SHP77 (cell line): ENCODE measurements at regions not wholly inside any gene's neighbourhood (a gene's known extent, or its start where the extent isn't known, plus 50 kb on each side); places are given as distances from the start of the nearest gene placed in this dataset.

Source experiments
- DNase-seq, 2 experiments: peaks; one replicate each; lab custom pipeline; 2025; lab: John Stamatoyannopoulos, UW

DNA sequence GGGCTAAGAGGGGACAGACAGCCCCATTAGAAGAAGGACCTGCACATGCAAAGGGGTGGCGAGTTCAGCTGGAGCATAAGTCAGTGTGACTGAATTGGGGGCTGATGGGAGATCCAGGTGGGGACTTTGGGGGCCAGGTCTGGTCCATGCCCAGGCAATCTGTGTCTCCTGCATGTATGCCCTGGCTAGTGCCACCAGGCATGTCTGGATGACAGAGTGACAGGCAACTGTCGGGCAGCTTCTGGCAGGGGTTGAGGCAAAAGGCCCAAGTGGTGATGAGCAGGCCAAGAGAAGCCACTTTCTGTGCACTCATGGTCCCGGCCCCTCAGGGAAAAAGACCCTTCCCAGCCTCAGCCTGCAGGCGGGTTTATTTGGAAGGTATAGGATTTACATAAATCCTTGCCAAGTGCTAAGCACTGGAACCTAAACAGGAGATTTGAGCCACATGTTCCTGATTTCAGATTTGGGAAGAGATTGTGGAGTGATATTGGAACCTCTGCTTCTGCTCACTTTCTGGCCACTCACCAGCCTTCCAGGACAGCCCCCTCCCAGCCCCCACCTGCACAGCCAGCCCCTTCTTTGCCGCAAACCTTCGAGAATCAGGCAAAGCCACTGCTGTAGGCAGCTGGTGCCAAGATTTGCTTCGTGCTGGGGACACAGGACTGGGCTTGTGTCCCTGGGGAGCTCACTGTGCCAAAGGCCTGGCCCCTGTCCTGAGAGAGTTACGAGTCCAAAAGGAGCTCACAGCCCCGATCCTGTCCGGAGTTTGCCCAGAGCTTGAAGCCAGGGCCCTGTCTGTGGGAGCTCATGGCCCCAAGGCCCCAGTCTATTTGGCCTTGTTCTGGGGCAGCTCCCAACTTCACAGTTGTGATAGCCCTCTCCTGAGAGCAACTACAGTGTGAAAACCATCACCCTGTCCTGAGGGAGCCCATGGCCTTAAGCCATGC is 232.5 kb upstream of the RTL1 start:
- DNase-seq: no peak

DNA sequence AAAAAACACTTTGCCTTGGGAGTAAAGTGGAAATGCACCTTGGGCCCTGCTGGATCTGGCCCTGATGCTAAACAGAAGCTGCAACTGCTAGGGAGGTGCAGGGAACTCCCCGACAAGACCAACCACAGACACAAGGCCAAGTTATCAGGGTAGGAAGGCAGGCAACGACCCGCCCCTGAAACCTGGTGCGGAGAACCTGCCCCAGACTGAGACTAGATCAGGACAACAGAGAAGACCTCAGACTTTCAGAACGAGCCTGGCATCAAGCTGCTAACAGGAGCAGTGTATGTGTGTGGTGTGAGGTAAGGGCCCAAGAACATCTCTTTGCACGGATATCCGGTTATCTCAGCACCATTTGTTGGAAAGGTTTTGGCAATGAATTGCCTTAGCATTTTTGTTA is 233.7 kb upstream of the RTL1 start:
- no peak for DNase-seq

- DNase-seq: no peak
These were observed 244.3 kb upstream of the RTL1 start for GRCh38 chr14:101147848-101148247.

- DNase-seq: no peak
These were observed 246.6 kb upstream of the RTL1 start for GRCh38 chr14:101150039-101150610.

- DNase-seq: no peak
These were observed 247.9 kb upstream of the RTL1 start for GRCh38 chr14:101151226-101151926.

DNA sequence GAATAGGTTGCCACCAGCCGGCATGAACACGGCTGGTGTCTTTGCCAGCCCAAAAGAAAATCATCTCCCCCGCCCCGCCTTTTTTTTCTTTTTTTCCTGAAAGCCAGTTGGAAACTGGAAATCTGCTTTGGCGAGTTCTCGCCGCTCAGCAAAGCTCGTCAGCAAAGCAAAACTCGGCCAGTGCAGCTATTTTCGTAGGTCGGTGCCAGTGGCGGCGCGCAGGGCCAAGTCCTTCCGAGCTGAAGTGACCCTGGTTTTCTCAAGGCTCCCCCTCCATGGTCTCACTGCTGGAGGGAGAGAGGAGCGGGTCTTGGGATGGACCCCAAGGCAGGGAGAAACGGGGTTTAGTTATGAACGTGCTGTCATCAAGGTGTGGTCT is 248.4 kb upstream of the RTL1 start:
- DNase-seq: no peak

DNA sequence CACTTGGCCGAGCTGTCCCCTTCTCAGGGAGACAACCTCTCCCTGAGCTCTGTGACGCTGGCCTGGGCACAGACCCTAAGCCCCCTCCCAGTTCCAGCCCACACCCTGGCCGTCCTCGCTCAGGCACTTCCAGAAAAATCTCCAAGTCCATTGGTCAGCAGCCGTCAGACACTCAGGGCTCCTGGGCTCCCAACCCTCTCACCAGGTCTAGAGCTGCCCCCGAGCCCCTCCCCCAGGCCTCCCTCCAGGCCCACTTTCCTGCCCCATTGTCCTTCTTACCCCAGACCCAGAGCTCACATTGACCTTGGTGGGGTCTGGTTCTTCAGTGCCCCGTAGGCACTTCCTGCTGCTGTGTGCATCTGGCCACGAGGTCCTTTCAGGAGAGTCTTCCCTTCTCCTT is 249.3 kb upstream of the RTL1 start:
- DNase-seq: no peak

DNA sequence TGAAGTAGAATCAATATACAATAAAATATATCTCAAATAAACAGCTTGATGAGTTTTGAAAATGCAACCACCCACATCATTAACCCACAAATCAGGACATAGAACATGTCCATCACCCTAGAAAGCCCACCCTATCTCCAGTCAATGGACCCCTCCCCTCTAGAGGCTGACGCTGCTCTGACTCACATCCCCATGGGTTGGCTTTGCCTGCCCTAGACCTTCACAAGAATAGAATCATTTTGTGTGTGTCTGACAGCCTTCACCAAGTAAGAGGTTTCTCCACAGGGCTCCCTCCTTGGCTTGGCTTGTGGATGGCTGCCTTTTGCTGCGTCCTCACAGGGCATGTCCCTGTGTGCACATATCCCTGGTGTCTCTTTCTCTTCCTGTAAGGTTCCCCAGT is 250.2 kb upstream of the RTL1 start:
- DNase-seq: no peak

GRCh38 chr14:101155575-101155974 is 252.1 kb upstream of the RTL1 start:
- no peak for DNase-seq

DNA sequence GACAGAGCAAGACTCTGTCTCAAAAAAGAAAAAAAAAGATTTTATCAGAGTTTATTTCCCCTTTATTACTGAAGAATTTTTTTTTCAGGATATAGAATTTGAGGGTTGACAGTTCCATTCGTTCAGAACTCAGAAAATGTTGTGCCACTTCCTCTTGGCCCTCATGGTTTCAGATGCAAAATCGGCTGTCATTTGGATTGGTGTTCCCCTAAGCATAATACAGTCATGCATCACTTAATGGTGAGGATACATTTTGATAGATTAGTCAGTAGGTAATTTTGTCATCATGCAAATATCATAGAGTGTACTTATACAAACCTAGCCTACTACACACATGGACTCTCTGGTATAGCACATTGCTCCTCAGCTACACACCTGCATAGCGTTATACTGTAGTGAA is 263.9 kb upstream of the RTL1 start:
- DNase-seq: no peak

DNA sequence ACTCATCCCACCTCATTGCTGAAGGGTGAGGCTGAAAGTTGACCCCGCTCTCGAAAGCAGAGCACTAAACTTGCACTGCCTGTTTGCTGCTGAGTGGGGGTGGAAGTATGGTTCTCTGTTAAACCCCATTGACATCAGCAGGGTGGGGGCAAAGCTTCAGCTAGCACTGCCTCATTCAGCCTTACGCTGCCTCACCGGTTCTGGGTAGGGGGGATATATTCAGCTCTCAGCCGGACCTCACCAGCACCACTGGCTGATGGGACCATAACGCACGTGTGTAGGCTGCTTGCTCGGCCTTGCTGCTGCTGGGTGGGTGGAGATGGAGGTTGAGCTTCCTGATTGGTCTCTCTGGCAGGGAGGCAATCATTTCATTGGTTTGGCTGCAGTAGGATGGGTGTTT is 265.7 kb upstream of the RTL1 start:
- DNase-seq: no peak

GRCh38 chr14:101171650-101172049 is 268.1 kb upstream of the RTL1 start:
- no peak for DNase-seq

GRCh38 chr14:101173698-101174521 is 270.4 kb upstream of the RTL1 start:
- DNase-seq: no peak

DNA sequence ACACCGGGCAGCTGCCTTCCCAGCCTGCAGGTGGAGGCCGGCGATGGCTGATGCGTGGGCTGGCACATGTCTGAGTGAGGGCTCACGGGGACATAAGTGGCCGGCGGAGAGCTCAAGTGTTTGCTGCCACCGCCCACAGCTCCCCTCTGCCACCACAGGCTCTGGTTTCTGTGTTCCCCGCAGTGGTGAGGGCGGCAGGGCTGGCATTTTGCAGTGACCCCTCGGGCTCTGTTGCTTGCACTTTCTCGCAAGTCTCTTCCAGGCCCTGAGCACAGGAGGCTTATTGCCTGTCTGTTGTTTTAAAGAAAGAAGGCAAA is 271.0 kb upstream of the RTL1 start:
- DNase-seq: peak; percentile 82 to 83

DNA sequence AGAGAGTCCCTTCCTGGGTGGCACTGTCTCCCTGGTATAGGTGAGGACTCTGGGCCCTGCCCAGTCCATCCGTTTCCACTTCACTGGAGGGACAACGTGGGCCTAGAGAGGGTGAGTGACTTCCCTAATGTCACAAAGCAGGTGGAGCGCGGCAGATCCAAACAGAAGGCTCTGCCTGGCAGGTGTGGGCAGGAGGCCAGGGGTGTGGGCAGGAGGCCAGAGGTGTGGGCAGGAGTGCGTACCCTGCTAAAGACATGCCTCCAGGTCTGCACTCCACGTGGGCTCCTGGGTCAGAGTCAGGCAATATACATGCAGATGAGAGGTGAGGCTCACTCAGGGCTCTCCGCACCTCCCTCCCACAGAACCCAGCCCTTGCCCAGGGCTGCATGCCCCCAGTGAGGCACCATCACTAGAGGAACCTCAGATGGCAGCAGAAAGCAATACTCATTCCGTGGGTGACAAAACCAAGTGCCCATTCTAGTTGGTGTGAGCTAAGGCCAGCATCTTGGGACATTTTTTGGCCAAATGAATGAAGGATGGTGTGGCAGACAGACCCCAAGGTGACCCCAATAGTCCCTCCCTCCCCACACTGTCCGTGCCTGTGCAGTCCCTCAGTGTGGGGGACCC is 271.6 kb upstream of the RTL1 start:
- peak; percentile 56 to 77 for DNase-seq

GRCh38 chr14:101175731-101176534 is 272.4 kb upstream of the RTL1 start:
- peak; percentile 28 to 41 for DNase-seq

GRCh38 chr14:101176535-101177205 is 273.1 kb upstream of the RTL1 start:
- peak in 1 of 2 experiments; percentile 16 for DNase-seq

GRCh38 chr14:101177301-101177971 is 273.9 kb upstream of the RTL1 start:
- no peak for DNase-seq

DNA sequence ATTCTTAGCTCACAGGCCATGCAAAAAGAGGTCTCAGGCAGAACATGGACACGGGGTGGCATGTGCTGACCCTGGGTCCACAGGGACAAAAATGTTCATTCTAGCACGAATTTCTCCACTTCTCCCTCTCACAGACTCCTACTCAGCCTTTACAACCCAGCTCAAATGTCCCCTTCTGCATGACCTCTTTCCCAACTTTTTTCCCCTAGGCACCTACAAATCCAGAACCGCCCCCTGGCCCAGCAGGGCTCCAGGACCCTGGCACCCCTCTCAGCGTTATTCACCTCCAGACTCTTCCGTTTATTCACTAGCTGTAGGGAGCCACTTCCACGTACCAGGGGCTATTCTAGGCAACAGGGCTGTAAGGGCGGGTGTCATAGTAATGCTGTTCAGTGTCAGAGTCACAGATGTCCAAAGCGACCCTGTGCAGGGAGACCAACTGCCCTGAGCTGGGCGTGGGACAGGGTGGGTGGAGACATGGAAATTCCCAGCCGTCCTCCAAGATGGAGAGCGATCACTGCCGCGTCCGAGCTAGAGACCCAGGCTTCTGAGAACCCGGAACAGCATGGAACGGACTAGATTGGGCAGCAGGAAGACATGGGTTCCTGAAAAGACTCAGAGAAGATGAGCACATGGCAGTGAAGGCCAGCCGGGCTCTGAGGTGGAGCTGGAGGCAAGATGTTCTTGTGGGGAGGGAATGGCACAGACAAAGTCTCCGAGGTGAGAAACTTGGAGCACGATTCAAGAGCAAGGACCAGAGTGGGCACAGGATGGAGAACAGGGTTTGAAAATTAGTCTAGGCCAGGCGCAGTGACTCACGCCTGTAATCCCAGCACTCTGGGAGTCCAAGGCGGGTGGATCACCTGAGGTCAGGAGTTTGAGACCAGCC is 274.9 kb upstream of the RTL1 start:
- no peak for DNase-seq
